GM23338 (cell line): ENCODE measurements at regions not wholly inside any gene's neighbourhood (a gene's known extent, or its start where the extent isn't known, plus 50 kb on each side); places are given as distances from the start of the nearest gene placed in this dataset.

Experiments
- ATAC-seq: fragments of 200-7000 bp; cut with Tn5 transposase; 3 replicates; pipeline ENCODE4 v1.9.1; 2020
- DNase-seq: peaks from one replicate; pipeline ENCODE4 v3.0.0-alpha.2; 2015; ENCODE audit warnings: low spot score
- H2AFZ ChIP-seq: fragments of 200-600 bp; sonication (generic); 2 replicates; pipeline ENCODE4 v1.8.0; 2016; ENCODE audit warnings: antibody characterized with exemption, mild to moderate bottlenecking, moderate library complexity
- H3F3A ChIP-seq: fragments of 200-600 bp; sonication (generic); replicated peaks from 2 replicates; pipeline ENCODE4 v1.8.0; 2017; ENCODE audit warnings: antibody characterized with exemption, mixed run types, low read depth
- H3K27ac ChIP-seq: fragments of 200-600 bp; sonication (generic); 2 replicates; pipeline ENCODE4 v1.6.1; 2016; ENCODE audit warnings: low read depth
- H3K27me3 ChIP-seq: fragments of 200-600 bp; sonication (generic); 2 replicates; pipeline ENCODE4 v1.8.0; 2016; ENCODE audit warnings: mild to moderate bottlenecking, mixed run types, moderate library complexity; ENCODE audit not compliant: insufficient read depth
- H3K36me3 ChIP-seq: fragments of 200-600 bp; sonication (generic); 2 replicates; pipeline ENCODE4 v1.8.0; 2016; ENCODE audit warnings: mild to moderate bottlenecking; ENCODE audit not compliant: insufficient read depth
- H3K4me1 ChIP-seq: fragments of 200-600 bp; sonication (generic); 2 replicates; pipeline ENCODE4 v1.8.0; 2016; ENCODE audit warnings: mild to moderate bottlenecking, moderate library complexity; ENCODE audit not compliant: insufficient read depth
- H3K4me2 ChIP-seq: fragments of 200-600 bp; sonication (generic); 2 replicates; pipeline ENCODE4 v1.7.1; 2017; ENCODE audit warnings: mixed run types
- H3K4me3 ChIP-seq: fragments of 200-600 bp; sonication (generic); 2 replicates; pipeline ENCODE4 v1.6.1; 2016; ENCODE audit warnings: mixed run types
- H3K79me2 ChIP-seq: fragments of 200-600 bp; sonication (generic); replicated peaks from 2 replicates; pipeline ENCODE4 v1.8.0; 2017; ENCODE audit warnings: mild to moderate bottlenecking; ENCODE audit not compliant: insufficient read depth
- H3K9me2 ChIP-seq: fragments of 200-600 bp; sonication (generic); 2 replicates; pipeline ENCODE4 v1.8.0; 2017; ENCODE audit not compliant: insufficient read depth
- H4K20me1 ChIP-seq: fragments of 200-600 bp; sonication (generic); replicated peaks from 2 replicates; pipeline ENCODE4 v1.8.0; 2017; ENCODE audit warnings: mild to moderate bottlenecking; ENCODE audit not compliant: insufficient read depth
- H3K27ac Mint-ChIP-seq: 2 replicates; pipeline ENCODE4 v1.8.0; 2020; ENCODE audit warnings: inconsistent platforms, mild to moderate bottlenecking, moderate library complexity, mixed read lengths
- H3K27me3 Mint-ChIP-seq: 3 replicates; pipeline ENCODE4 v1.8.0; 2022; ENCODE audit warnings: low read depth, mild to moderate bottlenecking, moderate library complexity, mixed read lengths, inconsistent platforms; ENCODE audit not compliant: insufficient read depth, poor library complexity
- H3K36me3 Mint-ChIP-seq: 3 replicates; pipeline ENCODE4 v1.8.0; 2021; ENCODE audit warnings: low read depth, mild to moderate bottlenecking, inconsistent platforms, moderate library complexity, mixed read lengths
- H3K4me1 Mint-ChIP-seq: 3 replicates; pipeline ENCODE4 v1.8.0; 2020; ENCODE audit warnings: mild to moderate bottlenecking, inconsistent platforms, mixed read lengths
- H3K4me3 Mint-ChIP-seq: 3 replicates; pipeline ENCODE4 v1.8.0; 2021; ENCODE audit warnings: moderate library complexity, mild to moderate bottlenecking, inconsistent platforms, mixed read lengths
- H3K9me3 Mint-ChIP-seq: 3 replicates; pipeline ENCODE4 v1.8.0; 2020; ENCODE audit warnings: moderate library complexity, mild to moderate bottlenecking, inconsistent platforms, mixed read lengths
- CREB1 ChIP-seq: fragments of 250-450 bp; sonication (Bioruptor Pico); IDR thresholded peaks from 2 replicates; pipeline ENCODE4 v1.5.0; 2020; ENCODE audit warnings: low read depth, mild to moderate bottlenecking, moderate library complexity
- CTCF ChIP-seq, 2 experiments: fragments of 200-600 bp in 1 of 2; sonication (generic) in 1 of 2; conservative IDR thresholded peaks; 2 replicates each; pipeline versions ENCODE4 v1.5.1 to v1.6.1; 2016 to 2017; ENCODE audit warnings: antibody characterized with exemption in 2 of 2, low read depth in 2 of 2, mild to moderate bottlenecking in 2 of 2, moderate library complexity in 1 of 2
- ETS1 ChIP-seq: IDR thresholded peaks from 2 replicates; pipeline ENCODE4 v1.6.1; 2016; ENCODE audit warnings: antibody characterized with exemption
- EZH2 ChIP-seq: fragments of 200-600 bp; sonication (generic); IDR thresholded peaks from one replicate; pipeline ENCODE4 v1.8.0; 2017; ENCODE audit warnings: antibody characterized with exemption, mild to moderate bottlenecking, low read depth; ENCODE audit not compliant: unreplicated experiment
- EZH2phosphoT487 ChIP-seq: fragments of 200-600 bp; sonication (generic); IDR thresholded peaks from one replicate; pipeline ENCODE4 v1.8.1; 2018; ENCODE audit warnings: antibody characterized with exemption; ENCODE audit not compliant: unreplicated experiment
- JUNB ChIP-seq: IDR thresholded peaks from one replicate; pipeline ENCODE4 v1.6.1; 2016; ENCODE audit warnings: antibody characterized with exemption; ENCODE audit not compliant: unreplicated experiment
- NANOG ChIP-seq: IDR thresholded peaks from 2 replicates; pipeline ENCODE4 v1.6.1; 2016; ENCODE audit warnings: antibody characterized with exemption, borderline replicate concordance
- POLR2AphosphoS5 ChIP-seq: IDR thresholded peaks from 2 replicates; pipeline ENCODE4 v1.6.1; 2016; ENCODE audit warnings: antibody characterized with exemption, low read depth
- STAT1 ChIP-seq: IDR thresholded peaks from one replicate; pipeline ENCODE4 v1.6.1; 2016; ENCODE audit warnings: antibody characterized with exemption; ENCODE audit not compliant: unreplicated experiment
- ZNF114 ChIP-seq: fragments of 250-450 bp; sonication (Bioruptor Pico); IDR thresholded peaks from 2 replicates; pipeline ENCODE4 v1.5.0; 2020; ENCODE audit warnings: mild to moderate bottlenecking, moderate library complexity
- ZNF331 ChIP-seq: fragments of 250-450 bp; sonication (Bioruptor Pico); IDR thresholded peaks from 2 replicates; pipeline ENCODE4 v1.5.0; 2020; ENCODE audit warnings: low read depth, mild to moderate bottlenecking, moderate library complexity
- ZNF462 ChIP-seq: fragments of 250-450 bp; sonication (Bioruptor Pico); IDR thresholded peaks from 2 replicates; pipeline ENCODE4 v1.5.0; 2020; ENCODE audit warnings: mild to moderate bottlenecking, moderate library complexity

DNA sequence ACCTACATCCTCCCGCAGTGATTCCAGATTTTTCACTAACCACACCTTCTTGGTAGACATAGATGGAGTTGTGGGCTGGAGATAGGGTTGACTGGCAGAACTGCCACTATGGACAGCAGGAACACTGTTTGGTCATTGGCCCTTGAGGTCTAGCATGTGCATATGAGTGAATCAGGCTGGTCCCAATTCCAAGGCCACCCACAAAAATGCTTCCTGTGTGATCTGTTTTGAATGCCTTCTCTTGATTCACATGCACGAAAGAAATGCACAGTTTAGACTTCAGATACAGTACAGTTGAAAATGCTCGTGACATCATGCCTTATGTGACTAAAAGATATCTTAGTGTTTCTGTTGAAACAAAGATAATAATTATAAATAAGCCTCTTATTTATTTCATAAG lies 285.8 kb upstream of the SEMA6D start:
- H3K4me1 ChIP-seq: no peaks in the 10 kb centered on the region
- no peak overlapping the region for H3K27ac ChIP-seq
- no peaks in the 10 kb centered on the region for H3K79me2 ChIP-seq
- no peaks in the 10 kb centered on the region for H3K27me3 ChIP-seq
- peaks cover 9% of the 10 kb centered on the region; the same call in 1 of the 2 replicates for H3K9me2 ChIP-seq
- no peak overlapping the region for H2AFZ ChIP-seq
- Mint-ChIP-seq H3K27me3 (peaks cover 3% of the 10 kb centered on the region), H3K9me3 (no peaks in the 10 kb centered on the region; the same call in 2 of the 3 replicates), H3K4me1 (no peaks in the 10 kb centered on the region), H3K4me3 (no peak overlapping the region), H3K36me3 (no peaks in the 10 kb centered on the region), H3K27ac (no peak overlapping the region)
- no peaks in the 10 kb centered on the region for H4K20me1 ChIP-seq
- no peaks in the 10 kb centered on the region for H3K36me3 ChIP-seq
- DNase-seq: no peak
- H3F3A ChIP-seq: no peaks in the 10 kb centered on the region
- no peak overlapping the region for H3K4me3 ChIP-seq
- TF ChIP-seq JUNB (no peak), ZNF462 (no peak), EZH2 (no peak), EZH2phosphoT487 (no peak), ZNF331 (CRISPR knock-in tag) (no peak), POLR2AphosphoS5 (no peak), CREB1 (CRISPR knock-in tag) (no peak), ZNF114 (no peak), NANOG (no peak), STAT1 (no peak), ETS1 (no peak), CTCF (conservative IDR thresholded peaks at IDR 0.05; ENCODE audit: low read depth in 2 of 2) (no peak)
- H3K4me2 ChIP-seq: no peak overlapping the region
- no peak for ATAC-seq
